ENCODE measurements at regions not wholly inside any gene's neighbourhood (a gene's known extent, or its start where the extent isn't known, plus 50 kb on each side); places are given as distances from the start of the nearest gene placed in this dataset.

DNA sequence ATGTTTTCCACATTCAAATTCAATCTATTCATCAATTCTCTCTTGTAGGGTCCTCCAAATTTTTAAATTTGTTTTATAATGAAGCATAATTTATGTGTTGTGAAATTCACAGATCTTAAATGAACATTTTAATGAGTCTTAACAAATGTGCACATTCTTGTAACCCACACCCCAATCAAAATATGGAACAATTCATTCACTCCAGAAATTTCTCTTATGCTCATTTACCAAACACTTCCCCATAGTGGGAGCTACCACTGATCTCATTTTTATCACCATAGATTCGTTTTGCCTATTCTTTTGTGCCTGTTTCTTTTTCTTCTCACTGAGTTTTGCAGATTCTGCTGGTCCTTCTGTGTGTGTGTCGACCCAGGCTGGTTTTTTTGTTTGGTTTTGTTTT lies 664.1 kb downstream of the EFNB2 start:
- TF ChIP-seq, protein P1, sequence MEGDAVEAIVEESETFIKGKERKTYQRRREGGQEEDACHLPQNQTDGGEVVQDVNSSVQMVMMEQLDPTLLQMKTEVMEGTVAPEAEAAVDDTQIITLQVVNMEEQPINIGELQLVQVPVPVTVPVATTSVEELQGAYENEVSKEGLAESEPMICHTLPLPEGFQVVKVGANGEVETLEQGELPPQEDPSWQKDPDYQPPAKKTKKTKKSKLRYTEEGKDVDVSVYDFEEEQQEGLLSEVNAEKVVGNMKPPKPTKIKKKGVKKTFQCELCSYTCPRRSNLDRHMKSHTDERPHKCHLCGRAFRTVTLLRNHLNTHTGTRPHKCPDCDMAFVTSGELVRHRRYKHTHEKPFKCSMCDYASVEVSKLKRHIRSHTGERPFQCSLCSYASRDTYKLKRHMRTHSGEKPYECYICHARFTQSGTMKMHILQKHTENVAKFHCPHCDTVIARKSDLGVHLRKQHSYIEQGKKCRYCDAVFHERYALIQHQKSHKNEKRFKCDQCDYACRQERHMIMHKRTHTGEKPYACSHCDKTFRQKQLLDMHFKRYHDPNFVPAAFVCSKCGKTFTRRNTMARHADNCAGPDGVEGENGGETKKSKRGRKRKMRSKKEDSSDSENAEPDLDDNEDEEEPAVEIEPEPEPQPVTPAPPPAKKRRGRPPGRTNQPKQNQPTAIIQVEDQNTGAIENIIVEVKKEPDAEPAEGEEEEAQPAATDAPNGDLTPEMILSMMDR (IDR thresholded peaks at IDR 0.05): no peak
- no peak for TF ChIP-seq POLR2A (IDR thresholded peaks at IDR 0.05)
